Mucosa of rectum (tissue), 2 donors: ENCODE measurements at regions not wholly inside any gene's neighbourhood (a gene's known extent, or its start where the extent isn't known, plus 50 kb on each side); places are given as distances from the start of the nearest gene placed in this dataset.
"Not testable (repeated sequence)": the region's sequence is repeated elsewhere in the genome, so short reads cannot be mapped to it uniquely, and the experiment has no call there.

Source experiments
- H3K27ac ChIP-seq, 2 donors: one replicate each; pipeline ENCODE4 v1.7.0; 2013; ENCODE audit warnings: inconsistent platforms in 2 of 2, low read depth in 2 of 2, low read length in 2 of 2
- H3K27me3 ChIP-seq, 2 donors: one replicate each; pipeline ENCODE4 v1.7.0; 2013; ENCODE audit warnings: low read length in 2 of 2; ENCODE audit not compliant: control insufficient read depth in 2 of 2, insufficient read depth in 2 of 2
- H3K36me3 ChIP-seq, 2 donors: one replicate each; pipeline ENCODE4 v1.7.0; 2013; ENCODE audit warnings: low read length in 2 of 2; ENCODE audit not compliant: control insufficient read depth in 2 of 2, insufficient read depth in 2 of 2
- H3K4me1 ChIP-seq, 2 donors: one replicate each; pipeline ENCODE4 v1.7.0; 2013; ENCODE audit warnings: low read length in 2 of 2, mild to moderate bottlenecking in 1 of 2; ENCODE audit not compliant: control insufficient read depth in 2 of 2, insufficient read depth in 2 of 2
- H3K4me3 ChIP-seq, 2 donors: one replicate each; pipeline ENCODE4 v1.7.0; 2013; ENCODE audit warnings: low read length in 2 of 2
- H3K9ac ChIP-seq, 2 donors: one replicate each; pipeline ENCODE4 v1.7.0; 2013; ENCODE audit warnings: low read length in 2 of 2, low read depth in 1 of 2, mild to moderate bottlenecking in 1 of 2
- H3K9me3 ChIP-seq, 2 donors: one replicate each; pipeline ENCODE4 v1.7.0; 2013; ENCODE audit warnings: low read length in 2 of 2; ENCODE audit not compliant: control insufficient read depth in 2 of 2
- donor health status: healthy.
- donor health status: Normal muscosa, but diverticular disease.

- Histone ChIP-seq H3K4me1 (no peaks in the 10 kb centered on the region), H3K27me3 (no peaks in the 10 kb centered on the region), H3K9ac (no peak overlapping the region), H3K27ac (no peak overlapping the region), H3K4me3 (no peak overlapping the region), H3K36me3 (no peaks in the 10 kb centered on the region), H3K9me3 (no peaks in the 10 kb centered on the region)
These were observed 111.0 kb upstream of the KLF14 start for GRCh38 chr7:130844811-130845580.

GRCh38 chr7:130845581-130846085 lies 111.6 kb upstream of the KLF14 start:
- Histone ChIP-seq H3K36me3 (no peaks in the 10 kb centered on the region), H3K9me3 (no peaks in the 10 kb centered on the region), H3K4me3 (no peak overlapping the region), H3K27ac (no peak overlapping the region), H3K27me3 (no peaks in the 10 kb centered on the region), H3K9ac (no peak overlapping the region), H3K4me1 (no peaks in the 10 kb centered on the region)

GRCh38 chr7:130849604-130850003 lies 115.6 kb upstream of the KLF14 start:
- Histone ChIP-seq H3K27me3 (no peaks in the 10 kb centered on the region), H3K36me3 (no peaks in the 10 kb centered on the region), H3K27ac (no peak overlapping the region), H3K4me1 (no peaks in the 10 kb centered on the region), H3K4me3 (no peak overlapping the region), H3K9ac (no peak overlapping the region), H3K9me3 (no peaks in the 10 kb centered on the region)

- peaks cover 0 to 2% of the 10 kb centered on the region in 2 donors for H3K36me3 ChIP-seq
- no peaks in the 10 kb centered on the region for H3K9me3 ChIP-seq
- no peaks in the 10 kb centered on the region for H3K4me1 ChIP-seq
- H3K27me3 ChIP-seq, result no peaks in the 10 kb centered on the region
- H3K27ac ChIP-seq, result no peak overlapping the region
- H3K4me3 ChIP-seq, result no peak overlapping the region
- H3K9ac ChIP-seq, result no peak overlapping the region
These were observed 116.9 kb upstream of the KLF14 start for GRCh38 chr7:130850956-130851355.

GRCh38 chr7:130852867-130853266 lies 118.9 kb upstream of the KLF14 start:
- Histone ChIP-seq H3K27me3 (no peaks in the 10 kb centered on the region), H3K27ac (no peak overlapping the region), H3K9me3 (peaks cover 0 to 7% of the 10 kb centered on the region in 2 donors), H3K4me1 (no peaks in the 10 kb centered on the region), H3K36me3 (peaks cover 0 to 7% of the 10 kb centered on the region in 2 donors), H3K9ac (no peak overlapping the region), H3K4me3 (no peak overlapping the region)

GRCh38 chr7:130853503-130854279 lies 119.7 kb upstream of the KLF14 start:
- Histone ChIP-seq H3K27ac (no peak overlapping the region), H3K27me3 (no peaks in the 10 kb centered on the region), H3K4me3 (no peak overlapping the region), H3K4me1 (no peaks in the 10 kb centered on the region), H3K9me3 (peaks cover 3 to 8% of the 10 kb centered on the region in 2 donors), H3K36me3 (peaks cover 0 to 7% of the 10 kb centered on the region in 2 donors), H3K9ac (no peak overlapping the region)

- Histone ChIP-seq H3K36me3 (peaks cover 0 to 7% of the 10 kb centered on the region in 2 donors), H3K27me3 (no peaks in the 10 kb centered on the region), H3K27ac (no peak overlapping the region), H3K4me3 (no peak overlapping the region), H3K4me1 (no peaks in the 10 kb centered on the region), H3K9ac (no peak overlapping the region), H3K9me3 (peaks cover 3 to 8% of the 10 kb centered on the region in 2 donors)
These were observed 120.5 kb upstream of the KLF14 start for GRCh38 chr7:130854481-130854880.

- Histone ChIP-seq H3K27me3 (no peaks in the 10 kb centered on the region), H3K4me3 (no peak overlapping the region), H3K27ac (no peak overlapping the region), H3K9ac (no peak overlapping the region), H3K4me1 (no peaks in the 10 kb centered on the region), H3K36me3 (peaks cover 0 to 12% of the 10 kb centered on the region in 2 donors), H3K9me3 (peaks cover 3 to 12% of the 10 kb centered on the region in 2 donors)
These were observed 122.9 kb upstream of the KLF14 start for GRCh38 chr7:130856866-130857265.

- not testable (repeated sequence) for H3K4me1 ChIP-seq
- Histone ChIP-seq H3K9me3 (peaks cover 3 to 12% of the 10 kb centered on the region in 2 donors), H3K36me3 (peaks cover 0 to 10% of the 10 kb centered on the region in 2 donors)
These were observed 126.8 kb upstream of the KLF14 start for GRCh38 chr7:130860832-130861231.

More at GRCh38 chr7:130860832-130861231, 126.8 kb upstream of the KLF14 start:
- H3K27ac ChIP-seq, H3K4me3 ChIP-seq, H3K9ac ChIP-seq, H3K27me3 ChIP-seq: not testable (repeated sequence)
